ENCODE measurements at regions not wholly inside any gene's neighbourhood (a gene's known extent, or its start where the extent isn't known, plus 50 kb on each side); places are given as distances from the start of the nearest gene placed in this dataset.

DNA sequence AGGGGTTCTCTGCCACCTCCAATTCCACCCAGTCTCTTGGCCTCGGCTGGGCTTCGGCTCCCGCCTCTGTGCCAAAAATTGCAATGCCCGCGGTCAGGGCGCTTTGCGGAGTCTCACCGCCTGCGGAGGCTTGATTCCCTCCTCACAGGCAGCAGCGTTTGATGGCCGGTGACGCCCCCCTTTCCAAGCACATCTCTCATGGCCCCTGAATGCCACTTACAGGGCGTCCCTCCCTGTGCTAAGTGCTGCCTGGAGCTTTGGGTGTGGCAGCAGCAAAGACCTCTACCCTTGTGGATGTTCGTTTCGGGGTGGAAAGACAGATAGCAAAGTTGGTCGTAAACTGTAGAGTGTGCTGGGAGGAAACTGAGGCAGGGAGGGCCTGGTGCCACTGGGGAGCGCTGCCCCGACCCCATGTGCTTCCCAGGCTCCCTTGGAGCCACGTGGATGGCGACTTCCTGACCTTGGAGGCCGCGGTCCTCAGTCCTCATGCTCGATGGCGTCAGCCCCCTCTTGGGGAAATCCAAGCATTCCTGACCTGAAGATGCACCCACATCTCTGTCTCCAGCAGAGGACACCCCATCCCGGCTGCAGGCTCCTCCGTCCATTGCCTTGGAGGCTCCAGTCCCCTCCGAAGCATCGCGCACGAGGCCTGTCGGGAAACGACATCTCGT, 249.2 kb upstream of the IRX4 start:
- DNase-seq (ENCODE audit: low spot score) = no peak

DNA sequence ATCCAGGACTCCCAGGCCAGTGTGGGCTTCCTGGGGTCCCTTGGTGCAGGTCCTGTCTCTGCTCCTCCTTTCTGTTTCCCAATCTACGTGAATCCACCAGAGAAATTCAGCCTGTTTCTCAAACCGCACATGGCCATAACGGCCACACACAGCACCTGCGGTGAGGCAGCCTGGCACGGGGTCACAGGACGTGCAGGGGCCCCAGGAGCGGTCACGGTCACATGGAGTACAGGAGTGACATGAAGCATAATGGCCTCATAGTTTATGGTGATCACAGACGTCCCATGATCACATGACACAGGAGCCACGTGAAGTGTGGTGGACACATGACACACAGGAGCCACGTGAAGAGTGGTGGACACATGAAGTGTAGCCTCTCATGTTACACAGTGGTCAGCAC, 248.5 kb upstream of the IRX4 start:
- DNase-seq (ENCODE audit: low spot score) = no peak

DNA sequence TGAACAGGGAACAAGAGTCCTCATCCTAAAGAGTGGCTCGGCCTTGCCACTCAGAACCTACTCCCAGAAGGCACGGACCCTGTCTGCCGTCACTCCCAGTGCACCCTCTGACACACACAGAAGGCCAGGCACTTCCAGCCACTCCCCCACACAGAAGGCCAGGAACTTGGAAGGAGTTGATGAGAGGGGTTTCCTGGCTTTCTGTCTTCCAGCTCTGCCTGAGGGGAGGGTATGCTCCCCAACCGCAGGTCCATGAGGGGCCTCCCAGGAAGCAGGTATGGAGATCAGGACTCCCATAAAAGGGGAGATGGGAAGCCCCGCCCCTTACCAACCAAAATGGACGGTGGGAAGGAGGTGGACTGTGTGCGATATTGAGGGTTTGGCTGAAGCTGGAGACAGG, 247.6 kb upstream of the IRX4 start:
- no peak for DNase-seq (ENCODE audit: low spot score)

DNA sequence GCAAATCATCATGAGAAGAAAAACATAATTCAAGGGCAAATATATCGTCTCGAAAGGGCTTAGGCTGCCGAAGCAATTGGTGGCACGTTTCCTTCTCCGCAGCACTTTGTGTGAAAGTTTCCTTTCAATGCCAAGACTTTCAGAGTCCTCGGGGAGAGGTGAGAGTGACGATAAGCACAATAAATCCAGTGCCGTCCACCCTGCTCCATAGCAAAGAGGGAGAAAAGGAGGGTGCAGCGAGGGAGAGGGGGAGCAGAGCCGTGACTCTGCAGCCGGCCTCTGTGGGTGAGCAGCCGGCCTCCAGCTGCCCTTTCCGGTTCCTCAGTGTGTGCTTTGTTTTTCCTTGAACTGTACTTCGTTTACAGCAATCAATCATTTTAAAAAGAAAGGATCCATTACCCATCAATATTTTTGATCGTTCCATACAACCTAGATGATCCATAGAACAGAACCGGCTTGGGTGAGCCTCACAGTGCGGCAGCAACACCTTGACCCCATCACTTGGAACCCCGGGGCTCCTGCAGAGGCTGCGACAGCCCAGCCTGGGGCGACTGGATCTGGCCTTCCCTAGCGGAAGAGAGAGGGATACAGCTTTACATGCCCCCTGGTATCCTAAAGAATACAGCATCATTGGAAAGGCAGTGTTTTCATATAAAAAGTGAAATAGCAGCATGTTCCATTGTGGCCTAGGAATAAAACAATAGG, 247.0 kb upstream of the IRX4 start:
- DNase-seq (ENCODE audit: low spot score) = no peak

- DNase-seq (ENCODE audit: low spot score) = no peak
Measured at GRCh38 chr5:2128686-2129355, 246.1 kb upstream of the IRX4 start.

- no peak for DNase-seq (ENCODE audit: low spot score)
Measured at GRCh38 chr5:2126512-2126911, 243.8 kb upstream of the IRX4 start.

DNA sequence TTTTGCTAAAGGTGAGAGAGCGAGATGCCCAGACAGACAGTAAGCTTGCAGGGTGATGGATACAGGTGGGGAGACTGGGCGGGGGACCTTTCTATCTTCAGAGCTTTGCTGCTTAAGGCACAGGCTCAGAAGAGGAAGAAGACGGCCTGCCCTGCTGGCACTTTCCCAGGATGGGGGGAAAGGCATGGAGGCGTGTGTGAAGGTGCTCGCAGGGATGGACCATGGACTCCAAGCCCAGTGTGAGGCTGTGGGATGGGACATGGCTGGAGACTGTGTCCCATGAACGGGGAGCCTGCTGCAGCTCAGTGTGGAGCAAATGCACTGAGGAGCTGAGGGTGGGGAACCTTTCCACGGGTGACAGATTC, 243.2 kb upstream of the IRX4 start:
- DNase-seq (ENCODE audit: low spot score) = no peak

DNA sequence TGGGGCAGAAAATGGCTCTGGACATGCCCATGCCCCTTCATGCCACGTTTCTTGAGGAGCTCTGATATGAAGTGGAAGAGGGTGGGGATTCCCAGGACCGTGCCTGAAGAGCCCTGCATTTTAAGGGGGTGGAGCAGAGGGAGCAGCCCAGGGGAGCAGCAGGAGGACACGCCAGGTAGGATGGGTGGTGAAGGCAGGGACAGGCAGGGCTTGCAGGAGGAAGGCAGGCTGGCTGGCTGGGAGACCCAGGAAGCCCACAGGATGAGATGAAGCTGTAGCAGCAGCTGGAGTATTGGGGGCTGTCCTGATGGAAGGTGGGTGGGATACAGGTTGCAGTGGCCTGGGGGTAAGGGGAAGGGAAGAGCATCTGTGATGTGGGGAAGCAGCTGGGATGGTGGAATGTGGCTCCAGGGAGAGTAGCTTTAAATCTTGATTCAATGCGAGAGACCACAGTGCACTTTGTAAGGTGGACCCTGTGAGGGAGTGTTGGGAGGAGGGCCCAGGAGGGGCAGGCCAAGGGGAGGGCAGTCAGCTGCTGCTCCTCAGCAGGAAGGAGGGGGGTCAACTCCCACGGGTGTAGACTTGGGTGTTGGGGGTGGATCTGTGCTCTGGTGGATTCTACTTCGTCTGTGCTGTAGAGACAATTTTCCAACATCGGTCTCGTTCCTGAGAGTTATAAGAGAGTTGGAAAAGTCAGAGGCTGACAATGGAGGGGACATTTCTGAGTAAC, 242.6 kb upstream of the IRX4 start:
- no peak for DNase-seq (ENCODE audit: low spot score)

- DNase-seq (ENCODE audit: low spot score) = no peak
Measured at GRCh38 chr5:2124434-2125170, 241.9 kb upstream of the IRX4 start.

- no peak for DNase-seq (ENCODE audit: low spot score)
Measured at GRCh38 chr5:2123874-2124273, 241.1 kb upstream of the IRX4 start.

- no peak for DNase-seq (ENCODE audit: low spot score)
Measured at GRCh38 chr5:2120361-2120760, 237.6 kb upstream of the IRX4 start.

GRCh38 chr5:2119573-2119972, 236.8 kb upstream of the IRX4 start:
- DNase-seq (ENCODE audit: low spot score) = no peak

- no peak for DNase-seq (ENCODE audit: low spot score)
Measured at GRCh38 chr5:2113348-2114131, 230.8 kb upstream of the IRX4 start.

DNA sequence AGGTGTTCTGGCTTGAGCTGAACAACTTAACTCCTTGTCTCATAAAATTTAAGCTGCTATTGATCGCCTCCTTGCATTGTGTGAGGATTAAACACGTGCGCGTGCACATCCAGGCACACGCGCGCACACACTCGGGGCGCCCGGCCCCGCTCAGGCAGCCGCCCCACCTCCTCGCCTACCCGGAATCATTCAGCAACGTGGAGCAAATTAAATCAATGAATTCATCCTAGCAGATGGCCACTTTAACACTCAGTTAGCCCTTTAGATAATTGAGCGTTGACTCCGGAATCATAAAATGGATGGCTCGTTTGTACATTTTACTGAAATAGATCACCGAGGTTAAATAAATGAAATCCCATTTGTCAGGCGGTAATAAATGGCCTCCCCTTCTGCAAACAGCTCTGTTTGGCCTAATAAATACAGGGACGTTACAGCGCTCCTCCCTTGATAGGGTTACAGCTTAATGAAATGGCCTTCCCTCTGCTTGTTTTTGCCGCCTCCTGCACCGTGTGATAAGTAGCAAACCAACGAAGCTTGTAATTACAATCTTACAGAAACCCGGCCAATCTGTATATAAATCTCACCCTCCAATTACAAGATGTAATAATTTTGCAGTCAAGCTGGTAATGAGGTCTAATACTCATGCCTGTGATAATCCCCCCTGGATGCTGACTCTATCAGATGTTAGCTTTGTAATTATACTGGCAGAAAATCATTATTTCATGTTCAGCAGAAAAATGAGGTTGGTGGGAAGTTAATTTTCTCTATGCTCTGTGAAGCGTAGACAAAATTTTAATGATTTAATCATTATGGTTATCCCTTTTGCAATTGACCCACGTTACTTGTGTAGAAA, 229.7 kb upstream of the IRX4 start:
- DNase-seq (ENCODE audit: low spot score) = no peak

GRCh38 chr5:2111569-2112105, 228.9 kb upstream of the IRX4 start:
- DNase-seq (ENCODE audit: low spot score) = no peak

- DNase-seq (ENCODE audit: low spot score) = no peak
Measured at GRCh38 chr5:2110934-2111462, 228.3 kb upstream of the IRX4 start.

GRCh38 chr5:2110137-2110933, 227.6 kb upstream of the IRX4 start:
- DNase-seq (ENCODE audit: low spot score) = no peak

DNA sequence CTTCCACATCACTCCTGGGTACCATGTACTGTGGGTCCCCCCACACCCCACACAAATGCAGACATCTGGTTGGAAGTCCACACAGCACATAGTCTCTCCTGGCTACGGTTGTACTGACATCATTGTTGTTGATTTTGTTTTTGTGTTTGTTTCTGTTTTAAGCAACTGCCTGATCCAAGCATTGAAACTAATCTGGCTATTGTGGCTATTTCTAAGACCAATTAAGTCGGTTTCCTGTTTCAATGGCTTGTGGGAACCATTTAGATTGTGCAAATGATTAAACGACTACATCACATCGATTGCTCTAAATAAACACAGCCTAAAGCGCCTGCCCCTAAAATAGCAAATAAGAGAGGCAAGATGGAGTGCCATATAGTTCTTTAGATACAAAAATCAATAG, 226.8 kb upstream of the IRX4 start:
- no peak for DNase-seq (ENCODE audit: low spot score)

GRCh38 chr5:2106721-2107120, 224.0 kb upstream of the IRX4 start:
- DNase-seq (ENCODE audit: low spot score) = no peak
